Kidney epithelial cell (primary cell): ENCODE measurements at regions not wholly inside any gene's neighbourhood (a gene's known extent, or its start where the extent isn't known, plus 50 kb on each side); places are given as distances from the start of the nearest gene placed in this dataset.

Source experiments
- DNase-seq: peaks from one replicate; pipeline ENCODE4 v3.0.0-alpha.2; 2010; ENCODE audit warnings: low read depth
- H3K27me3 ChIP-seq: 2 replicates; pipeline ENCODE4 v1.6.0; 2011; ENCODE audit warnings: low read length; ENCODE audit not compliant: control insufficient read depth, insufficient read depth
- H3K36me3 ChIP-seq: 2 replicates; pipeline ENCODE4 v1.5.1; 2011; ENCODE audit warnings: low read length; ENCODE audit not compliant: control insufficient read depth, insufficient read depth
- H3K4me3 ChIP-seq: 2 replicates; pipeline ENCODE4 v1.5.1; 2011; ENCODE audit warnings: low read depth, mild to moderate bottlenecking, control low read depth, low read length
- CTCF ChIP-seq: IDR thresholded peaks from 2 replicates; pipeline ENCODE4 v1.5.1; 2011; ENCODE audit warnings: mild to moderate bottlenecking, moderate library complexity, low read length, control low read depth, inconsistent platforms; ENCODE audit not compliant: insufficient read depth, poor library complexity, severe bottlenecking

- Histone ChIP-seq H3K36me3 (no peaks in the 10 kb centered on the region), H3K27me3 (no peaks in the 10 kb centered on the region), H3K4me3 (no peak overlapping the region)
- no peak for DNase-seq
- TF ChIP-seq CTCF: no peak
Measured at GRCh38 chr11:8829556-8829955, 81.4 kb upstream of the AKIP1 start.

GRCh38 chr11:8830641-8831040 is 80.3 kb upstream of the AKIP1 start:
- DNase-seq: no peak
- Histone ChIP-seq H3K36me3 (no peaks in the 10 kb centered on the region), H3K4me3 (no peak overlapping the region), H3K27me3 (no peaks in the 10 kb centered on the region)
- no peak for TF ChIP-seq CTCF

GRCh38 chr11:8831861-8832260 is 79.1 kb upstream of the AKIP1 start:
- Histone ChIP-seq H3K4me3 (no peak overlapping the region), H3K27me3 (no peaks in the 10 kb centered on the region), H3K36me3 (no peaks in the 10 kb centered on the region)
- TF ChIP-seq CTCF: no peak
- no peak for DNase-seq

GRCh38 chr11:8832571-8833260 is 78.3 kb upstream of the AKIP1 start:
- TF ChIP-seq CTCF: no peak
- peak; percentile 80 for DNase-seq
- H3K27me3 ChIP-seq: no peaks in the 10 kb centered on the region
- H3K36me3 ChIP-seq: no peaks in the 10 kb centered on the region
- no peak overlapping the region for H3K4me3 ChIP-seq

- DNase-seq: peak; percentile 89
- Histone ChIP-seq H3K27me3 (no peaks in the 10 kb centered on the region), H3K4me3 (no peak overlapping the region), H3K36me3 (no peaks in the 10 kb centered on the region)
- no peak for TF ChIP-seq CTCF
Measured at GRCh38 chr11:8833568-8834315, 77.2 kb upstream of the AKIP1 start.
